CD4-positive, alpha-beta T cell treated with Interleukin-15 for 1 hour (primary cell): ENCODE measurements at regions not wholly inside any gene's neighbourhood (a gene's known extent, or its start where the extent isn't known, plus 50 kb on each side); places are given as distances from the start of the nearest gene placed in this dataset.

Experiments used
- DNase-seq: peaks from one replicate; pipeline ENCODE4 v3.0.0-alpha.2; 2020

GRCh38 chr9:99592834-99593574 is 228.7 kb upstream of the NR4A3 start:
- DNase-seq = no peak

GRCh38 chr9:99593610-99594009 is 228.1 kb upstream of the NR4A3 start:
- no peak for DNase-seq

GRCh38 chr9:99594056-99594780 is 227.5 kb upstream of the NR4A3 start:
- no peak for DNase-seq

- DNase-seq = peak; percentile 62
Measured at GRCh38 chr9:99595796-99596195, 225.9 kb upstream of the NR4A3 start.

- no peak for DNase-seq
Measured at GRCh38 chr9:99601571-99602111, 220.0 kb upstream of the NR4A3 start.

- no peak for DNase-seq
Measured at GRCh38 chr9:99602854-99603253, 218.8 kb upstream of the NR4A3 start.

GRCh38 chr9:99605016-99605743 is 216.5 kb upstream of the NR4A3 start:
- DNase-seq = no peak

GRCh38 chr9:99606296-99606695 is 215.4 kb upstream of the NR4A3 start:
- DNase-seq = no peak

- no peak for DNase-seq
Measured at GRCh38 chr9:99606957-99607356, 214.7 kb upstream of the NR4A3 start.

- no peak for DNase-seq
Measured at GRCh38 chr9:99607842-99608448, 213.7 kb upstream of the NR4A3 start.

- DNase-seq = no peak
Measured at GRCh38 chr9:99614341-99614740, 207.3 kb upstream of the NR4A3 start.

GRCh38 chr9:99621040-99621439 is 200.6 kb upstream of the NR4A3 start:
- DNase-seq = no peak

GRCh38 chr9:99622679-99623078 is 199.0 kb upstream of the NR4A3 start:
- DNase-seq = no peak

GRCh38 chr9:99623780-99624364 is 197.8 kb upstream of the NR4A3 start:
- no peak for DNase-seq

GRCh38 chr9:99624499-99625233 is 197.0 kb upstream of the NR4A3 start:
- no peak for DNase-seq

GRCh38 chr9:99626426-99626825 is 195.3 kb upstream of the NR4A3 start:
- DNase-seq = no peak

GRCh38 chr9:99628285-99628684 is 193.4 kb upstream of the NR4A3 start:
- DNase-seq = no peak

GRCh38 chr9:99628849-99629620 is 192.7 kb upstream of the NR4A3 start:
- DNase-seq = no peak

GRCh38 chr9:99632349-99633038 is 189.2 kb upstream of the NR4A3 start:
- DNase-seq = no peak

- no peak for DNase-seq
Measured at GRCh38 chr9:99633265-99633664, 188.4 kb upstream of the NR4A3 start.

- no peak for DNase-seq
Measured at GRCh38 chr9:99634186-99634585, 187.5 kb upstream of the NR4A3 start.
